ENCODE measurements at regions not wholly inside any gene's neighbourhood (a gene's known extent, or its start where the extent isn't known, plus 50 kb on each side); places are given as distances from the start of the nearest gene placed in this dataset.

- Mint-ChIP-seq H3K4me1 (ENCODE audit: low read depth, unreplicated experiment) (peaks cover 24% of the 10 kb centered on the region), H3K4me3 (ENCODE audit: unreplicated experiment) (peak overlapping the region; percentile 65), H3K27ac (ENCODE audit: unreplicated experiment) (peak overlapping the region; percentile 71), H3K36me3 (ENCODE audit: unreplicated experiment) (no peaks in the 10 kb centered on the region), H3K9me3 (ENCODE audit: unreplicated experiment) (peaks cover 1% of the 10 kb centered on the region), H3K27me3 (ENCODE audit: unreplicated experiment) (no peaks in the 10 kb centered on the region)
- TF ChIP-seq, protein P1, sequence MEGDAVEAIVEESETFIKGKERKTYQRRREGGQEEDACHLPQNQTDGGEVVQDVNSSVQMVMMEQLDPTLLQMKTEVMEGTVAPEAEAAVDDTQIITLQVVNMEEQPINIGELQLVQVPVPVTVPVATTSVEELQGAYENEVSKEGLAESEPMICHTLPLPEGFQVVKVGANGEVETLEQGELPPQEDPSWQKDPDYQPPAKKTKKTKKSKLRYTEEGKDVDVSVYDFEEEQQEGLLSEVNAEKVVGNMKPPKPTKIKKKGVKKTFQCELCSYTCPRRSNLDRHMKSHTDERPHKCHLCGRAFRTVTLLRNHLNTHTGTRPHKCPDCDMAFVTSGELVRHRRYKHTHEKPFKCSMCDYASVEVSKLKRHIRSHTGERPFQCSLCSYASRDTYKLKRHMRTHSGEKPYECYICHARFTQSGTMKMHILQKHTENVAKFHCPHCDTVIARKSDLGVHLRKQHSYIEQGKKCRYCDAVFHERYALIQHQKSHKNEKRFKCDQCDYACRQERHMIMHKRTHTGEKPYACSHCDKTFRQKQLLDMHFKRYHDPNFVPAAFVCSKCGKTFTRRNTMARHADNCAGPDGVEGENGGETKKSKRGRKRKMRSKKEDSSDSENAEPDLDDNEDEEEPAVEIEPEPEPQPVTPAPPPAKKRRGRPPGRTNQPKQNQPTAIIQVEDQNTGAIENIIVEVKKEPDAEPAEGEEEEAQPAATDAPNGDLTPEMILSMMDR (IDR thresholded peaks at IDR 0.05; ENCODE audit: partially characterized antibody, unreplicated experiment), result no peak
- peak; percentile 30 for DNase-seq
Measured at GRCh38 chr15:53434174-53434678, 325.2 kb downstream of the WDR72 start.

- H3K4me3 Mint-ChIP-seq (ENCODE audit: unreplicated experiment), result no peak overlapping the region
- DNase-seq, result no peak
- no peak overlapping the region for H3K27ac Mint-ChIP-seq (ENCODE audit: unreplicated experiment)
- peaks cover 11% of the 10 kb centered on the region for H3K4me1 Mint-ChIP-seq (ENCODE audit: low read depth, unreplicated experiment)
- TF ChIP-seq, protein P1 (IDR thresholded peaks at IDR 0.05; ENCODE audit: partially characterized antibody, unreplicated experiment), result no peak
- no peaks in the 10 kb centered on the region for H3K27me3 Mint-ChIP-seq (ENCODE audit: unreplicated experiment)
- H3K9me3 Mint-ChIP-seq (ENCODE audit: unreplicated experiment), result no peaks in the 10 kb centered on the region
- H3K36me3 Mint-ChIP-seq (ENCODE audit: unreplicated experiment), result no peaks in the 10 kb centered on the region
Measured at GRCh38 chr15:53416219-53416940, 343.1 kb downstream of the WDR72 start.

- H3K27ac Mint-ChIP-seq (ENCODE audit: unreplicated experiment), result no peak overlapping the region
Measured at GRCh38 chr15:53414167-53414566, 345.3 kb downstream of the WDR72 start.

DNA sequence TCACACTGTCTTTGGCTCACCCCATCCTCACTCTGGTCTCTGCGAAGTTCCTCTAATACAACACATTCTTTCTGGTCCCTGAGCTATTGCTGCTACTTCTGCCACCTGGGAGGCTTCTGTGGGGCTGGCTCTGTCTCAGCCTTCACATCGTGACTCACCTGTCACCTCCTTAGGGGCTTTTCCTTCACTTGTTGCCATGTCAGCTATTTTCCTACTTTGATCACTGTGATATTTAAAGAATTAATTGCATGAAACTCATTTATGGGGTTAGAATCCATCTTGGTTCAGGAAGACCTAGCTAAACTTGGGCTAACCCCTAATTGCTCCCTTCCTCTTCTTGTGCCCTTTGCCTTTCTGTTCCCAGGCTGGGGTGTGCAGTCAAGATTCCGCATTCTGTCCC is 346.9 kb downstream of the WDR72 start:
- Mint-ChIP-seq H3K4me1 (ENCODE audit: low read depth, unreplicated experiment) (peaks cover 18% of the 10 kb centered on the region), H3K9me3 (ENCODE audit: unreplicated experiment) (peaks cover 3% of the 10 kb centered on the region), H3K27ac (ENCODE audit: unreplicated experiment) (no peak overlapping the region), H3K36me3 (ENCODE audit: unreplicated experiment) (no peaks in the 10 kb centered on the region), H3K27me3 (ENCODE audit: unreplicated experiment) (no peaks in the 10 kb centered on the region), H3K4me3 (ENCODE audit: unreplicated experiment) (no peak overlapping the region)
- TF ChIP-seq, protein P1 (IDR thresholded peaks at IDR 0.05; ENCODE audit: partially characterized antibody, unreplicated experiment), result no peak
- no peak for DNase-seq

More at GRCh38 chr15:53414167-53414566, 345.3 kb downstream of the WDR72 start:
- TF ChIP-seq, protein P1 (IDR thresholded peaks at IDR 0.05; ENCODE audit: partially characterized antibody, unreplicated experiment), result no peak
- peaks cover 14% of the 10 kb centered on the region for H3K4me1 Mint-ChIP-seq (ENCODE audit: low read depth, unreplicated experiment)
- no peaks in the 10 kb centered on the region for H3K27me3 Mint-ChIP-seq (ENCODE audit: unreplicated experiment)
- no peaks in the 10 kb centered on the region for H3K36me3 Mint-ChIP-seq (ENCODE audit: unreplicated experiment)
- H3K4me3 Mint-ChIP-seq (ENCODE audit: unreplicated experiment), result no peak overlapping the region
- DNase-seq, result no peak
- H3K9me3 Mint-ChIP-seq (ENCODE audit: unreplicated experiment), result no peaks in the 10 kb centered on the region

DNA sequence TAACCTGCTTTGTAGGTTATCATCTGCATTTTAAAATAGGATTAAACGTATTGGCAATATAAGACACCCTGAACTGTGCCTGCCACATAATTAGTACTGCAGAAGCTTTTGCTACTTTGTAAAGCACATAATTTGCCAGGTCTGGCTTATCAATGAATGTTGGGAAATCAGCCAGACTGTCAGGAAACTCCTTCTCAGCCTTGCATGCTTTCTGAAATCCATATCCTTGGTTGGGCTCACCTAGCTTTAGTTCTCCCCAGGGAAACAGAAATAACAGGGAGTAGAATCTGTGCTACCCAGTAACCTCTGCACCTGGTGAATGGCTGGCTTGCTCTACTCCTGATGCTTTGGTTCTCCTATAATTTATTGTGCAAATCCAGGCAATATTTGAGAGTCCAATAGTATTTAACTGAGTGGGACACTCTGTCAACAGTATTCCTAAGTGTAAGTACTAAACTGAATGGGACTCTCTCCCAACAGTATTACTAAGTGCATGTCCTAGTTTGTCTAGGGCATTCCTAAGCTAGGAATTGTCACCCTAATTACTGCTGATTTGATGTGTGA is 354.5 kb downstream of the WDR72 start:
- Mint-ChIP-seq H3K4me1 (ENCODE audit: low read depth, unreplicated experiment) (peaks cover 15% of the 10 kb centered on the region), H3K27ac (ENCODE audit: unreplicated experiment) (no peak overlapping the region), H3K27me3 (ENCODE audit: unreplicated experiment) (peaks cover 2% of the 10 kb centered on the region), H3K9me3 (ENCODE audit: unreplicated experiment) (peaks cover 3% of the 10 kb centered on the region), H3K36me3 (ENCODE audit: unreplicated experiment) (no peaks in the 10 kb centered on the region), H3K4me3 (ENCODE audit: unreplicated experiment) (no peak overlapping the region)
- TF ChIP-seq, protein P1 (IDR thresholded peaks at IDR 0.05; ENCODE audit: partially characterized antibody, unreplicated experiment), result no peak
- no peak for DNase-seq

Measured in glutamatergic neuron (in vitro differentiated cells).